IPS DF 4.7 (cell line): ENCODE measurements at regions not wholly inside any gene's neighbourhood (a gene's known extent, or its start where the extent isn't known, plus 50 kb on each side); places are given as distances from the start of the nearest gene placed in this dataset.

Experiments used
- DNase-seq: peaks from one replicate; pipeline ENCODE4 v3.0.0-alpha.2; 2013; ENCODE audit warnings: low spot score; ENCODE audit errors: extremely low read depth

DNA sequence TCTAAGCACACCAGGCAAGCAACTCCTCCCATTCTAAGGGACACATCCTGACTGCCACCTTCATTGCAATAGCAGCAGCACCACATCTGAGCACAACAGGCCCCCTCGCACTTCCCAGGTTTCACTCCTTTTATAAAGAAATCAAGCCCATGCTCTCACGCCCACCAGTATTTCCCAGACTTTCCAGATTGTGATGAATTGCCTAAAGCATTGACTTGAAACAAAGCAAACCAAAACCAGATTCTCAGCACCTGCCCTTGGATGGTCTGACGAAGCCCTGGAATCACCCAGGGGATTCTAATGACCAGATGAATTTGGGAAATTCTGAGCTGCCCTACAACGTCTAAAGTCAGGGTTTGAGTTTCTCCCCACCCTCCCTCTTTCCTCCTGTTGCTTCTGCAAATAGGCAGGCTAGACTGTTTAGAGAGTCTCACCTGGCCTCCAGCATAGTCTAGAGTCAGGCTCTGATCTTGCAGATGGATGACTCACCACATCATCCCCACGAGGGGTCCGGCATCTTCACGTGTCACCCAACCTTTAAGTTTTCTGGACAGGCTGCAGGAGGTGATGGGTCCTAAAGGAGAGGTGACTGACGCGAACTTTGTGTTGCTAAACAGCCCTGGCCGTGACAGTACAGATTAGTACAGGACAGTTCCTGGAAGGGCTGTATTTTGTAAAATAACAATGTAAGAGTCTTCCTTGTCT, 198.0 kb downstream of the SKIDA1 start:
- no peak for DNase-seq

DNA sequence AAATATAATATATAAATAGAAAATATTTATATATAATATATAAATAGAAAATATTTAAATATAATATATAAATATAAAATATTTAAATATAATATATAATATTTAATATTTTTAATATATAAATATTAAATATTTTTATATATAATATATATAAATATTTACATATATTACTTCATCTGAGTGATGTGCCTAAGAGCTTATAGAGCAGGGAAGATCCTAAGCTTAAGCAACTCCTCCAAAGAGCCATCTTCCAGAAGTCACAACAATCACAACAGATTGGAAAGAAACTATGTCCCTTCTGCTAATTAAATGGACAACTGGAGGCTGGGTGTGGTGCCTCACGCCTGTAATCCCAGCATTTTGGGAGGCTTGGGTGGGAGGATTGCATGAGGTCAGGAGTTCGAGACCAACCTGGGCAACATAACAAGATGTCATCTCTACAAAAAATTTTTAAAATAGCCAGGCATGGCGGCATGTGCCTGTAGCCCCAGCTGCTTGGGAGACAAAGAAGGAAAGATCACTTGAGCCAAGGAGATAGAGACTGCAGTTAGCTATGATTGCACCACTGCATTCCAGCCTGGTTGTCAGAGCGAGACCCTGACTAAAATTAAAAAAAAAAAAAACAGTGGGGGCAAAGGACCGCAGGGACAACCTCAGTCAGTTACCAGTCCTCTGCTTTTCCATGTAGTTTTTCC, 198.7 kb downstream of the SKIDA1 start:
- DNase-seq, result no peak

DNA sequence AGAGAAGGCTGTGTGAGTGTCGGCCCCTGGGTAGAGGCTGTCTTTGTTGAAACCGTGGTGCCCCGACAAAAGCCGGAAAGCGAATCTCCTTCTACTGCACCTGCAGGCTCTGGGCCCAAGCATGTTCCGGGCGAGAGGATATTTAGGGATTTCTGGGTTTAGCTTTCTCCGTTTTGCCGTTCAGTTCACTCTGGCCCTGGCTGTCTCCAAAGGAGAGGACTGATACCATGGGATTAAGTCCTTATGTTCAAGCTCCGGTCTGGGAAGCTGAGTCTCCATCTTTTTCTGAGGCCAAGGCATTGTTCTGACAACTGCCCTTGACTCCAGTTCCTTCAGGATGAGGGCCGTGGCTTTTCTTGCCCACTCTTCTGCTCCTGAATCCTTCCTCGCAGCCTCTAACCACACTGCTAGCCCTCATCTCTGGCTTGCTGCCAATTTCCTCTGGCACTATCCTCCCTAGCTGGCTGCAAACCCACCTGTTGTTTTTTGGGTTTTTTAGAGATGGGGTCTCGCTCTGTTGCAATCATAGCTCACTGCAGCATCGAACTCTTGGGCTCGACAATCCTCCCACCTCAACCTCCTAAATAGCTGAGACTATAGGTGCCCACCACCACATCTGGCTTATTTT, 206.8 kb downstream of the SKIDA1 start:
- DNase-seq, result no peak

DNA sequence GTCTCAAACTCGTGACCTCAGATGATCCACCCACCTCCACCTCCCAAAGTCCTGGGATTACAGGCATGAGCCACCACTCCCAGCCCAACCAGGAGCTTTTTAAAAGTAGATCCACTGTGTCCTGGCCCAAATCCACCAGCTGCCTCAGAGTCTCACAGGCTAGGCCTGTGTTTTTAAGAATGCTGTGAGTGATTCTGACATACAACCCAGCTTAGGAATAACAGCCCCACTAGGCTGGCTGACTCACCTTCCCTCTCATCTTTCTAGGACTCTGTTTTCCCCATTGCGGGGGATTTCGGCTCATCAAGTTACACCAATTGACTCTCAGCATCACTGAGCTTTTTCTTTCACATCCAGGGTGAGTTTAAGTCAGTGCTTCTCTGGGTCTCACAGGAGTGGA, 207.6 kb downstream of the SKIDA1 start:
- DNase-seq, result no peak

DNA sequence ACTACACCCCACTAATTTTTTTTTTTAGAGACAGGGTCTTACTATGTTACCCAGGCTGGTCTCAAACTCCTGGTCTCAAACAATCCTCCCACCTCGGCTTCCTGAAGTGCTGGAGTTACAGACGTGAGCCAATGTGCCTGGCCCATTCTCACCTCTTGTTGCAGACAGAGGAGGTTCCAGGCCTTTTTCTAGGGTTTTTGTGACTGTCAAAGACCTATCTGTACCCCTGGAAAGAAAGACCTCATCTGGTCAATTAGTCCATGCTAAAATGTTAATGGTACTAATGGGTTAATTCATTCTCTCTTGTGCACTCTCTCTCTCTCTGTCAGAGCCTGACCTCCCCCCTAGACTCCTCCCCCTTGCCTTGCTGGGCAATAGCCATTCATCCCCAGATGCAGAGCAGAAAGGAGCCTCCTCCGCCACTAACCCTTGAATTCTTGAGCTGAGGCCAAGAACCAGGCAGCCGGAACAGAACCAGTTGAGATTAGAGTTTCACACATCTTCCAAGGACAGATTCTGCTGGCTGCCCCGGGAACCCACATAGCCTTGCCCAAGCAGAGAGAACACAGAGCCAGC, 209.7 kb downstream of the SKIDA1 start:
- DNase-seq, result no peak

DNA sequence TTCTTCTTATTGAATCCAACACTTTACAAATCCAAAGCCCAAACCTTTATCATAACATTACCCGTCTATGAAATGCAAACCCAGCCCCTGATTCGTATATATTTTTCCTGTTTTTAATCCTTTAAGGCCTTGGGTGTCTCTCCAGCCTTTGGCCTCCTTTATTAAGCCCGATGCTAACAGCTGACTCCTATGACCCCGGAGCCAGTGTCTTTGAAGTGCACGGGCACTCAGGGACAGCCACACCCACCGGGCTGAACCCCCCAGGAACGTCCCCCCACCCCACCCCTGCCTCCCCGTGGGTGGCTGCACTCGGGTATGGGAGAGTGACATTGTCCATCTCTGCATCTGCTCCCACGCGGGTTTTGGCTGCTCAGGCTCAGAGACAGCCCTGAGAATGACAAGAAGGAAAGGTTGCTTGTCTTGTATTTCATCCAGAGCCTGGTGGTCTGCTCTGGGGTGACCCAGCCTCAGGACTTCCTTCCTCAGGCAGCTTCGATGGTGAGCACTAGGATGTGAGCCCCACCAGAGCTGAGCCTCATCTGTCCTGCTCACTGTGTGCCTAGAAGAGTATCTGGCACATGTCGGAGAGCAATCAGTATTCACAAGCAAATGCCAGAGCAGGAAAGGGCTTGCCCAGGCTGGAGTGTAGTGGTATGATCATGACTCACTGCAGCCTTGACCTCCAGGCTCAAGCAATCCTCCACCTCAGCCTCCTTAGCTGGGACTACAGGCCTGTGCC, 210.4 kb downstream of the SKIDA1 start:
- DNase-seq, result no peak

DNA sequence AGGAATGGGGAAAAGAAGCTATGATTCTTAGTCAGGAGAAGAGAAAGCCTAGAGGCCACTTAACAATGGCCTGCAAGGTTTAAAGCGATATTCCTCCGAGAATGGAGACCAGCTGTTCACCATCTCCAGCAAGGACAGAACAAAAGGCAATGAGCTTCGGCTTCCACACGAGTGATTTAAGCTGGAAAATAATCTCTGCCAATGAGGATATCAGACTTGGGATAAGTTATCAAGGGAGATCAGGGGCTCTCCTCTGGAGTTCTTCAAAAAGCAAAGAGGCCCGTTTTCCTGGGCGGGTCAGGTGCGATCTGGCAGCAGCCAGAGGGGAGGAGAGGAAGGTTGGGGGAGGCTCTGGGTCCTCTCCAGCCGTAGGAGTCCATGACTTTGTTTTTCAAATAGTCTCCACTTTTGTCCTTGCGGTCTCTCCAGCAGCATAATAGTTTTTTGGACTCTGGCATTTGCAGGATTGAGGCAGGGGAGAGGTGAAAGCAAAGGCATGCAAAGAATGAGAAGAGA, 211.3 kb downstream of the SKIDA1 start:
- no peak for DNase-seq

DNA sequence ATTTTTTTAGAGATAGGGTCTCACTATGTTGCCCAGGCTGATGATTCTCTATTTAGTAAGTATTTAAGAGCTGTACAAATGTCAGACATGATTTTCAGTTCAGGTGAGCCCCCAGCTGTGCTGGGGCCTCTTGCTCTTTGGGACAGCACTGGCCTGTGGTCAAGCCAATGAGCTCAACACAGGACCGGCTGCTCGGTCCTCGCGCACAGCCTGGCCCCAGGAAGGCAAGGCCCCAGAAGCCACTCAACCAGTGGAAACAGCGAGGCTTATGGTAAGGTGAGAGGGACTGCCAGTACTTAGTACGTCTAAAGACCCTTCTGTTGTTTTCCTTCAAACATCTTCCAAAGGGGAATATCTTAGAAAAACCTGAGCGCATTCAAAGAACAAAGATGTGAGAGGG, 211.8 kb downstream of the SKIDA1 start:
- DNase-seq, result no peak

DNA sequence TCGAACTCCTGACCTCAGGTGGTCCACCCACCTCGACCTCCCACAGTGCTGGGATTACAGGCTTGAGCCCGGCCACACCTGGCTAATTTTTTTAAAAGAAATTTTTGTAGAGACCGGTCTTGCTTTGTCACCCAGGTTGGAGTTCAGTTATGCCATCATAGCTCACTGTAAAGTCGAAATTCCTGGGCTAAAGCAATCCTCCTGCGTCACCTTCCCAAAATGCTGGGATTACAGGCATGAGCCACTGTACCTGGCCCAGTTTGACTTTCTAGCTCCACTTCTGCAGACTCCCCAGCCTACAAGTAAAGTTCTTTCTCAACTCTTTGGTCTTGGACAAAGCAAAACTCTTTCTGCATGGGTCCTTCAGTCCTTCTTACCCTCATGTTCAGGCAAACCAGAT, 214.1 kb downstream of the SKIDA1 start:
- no peak for DNase-seq

DNA sequence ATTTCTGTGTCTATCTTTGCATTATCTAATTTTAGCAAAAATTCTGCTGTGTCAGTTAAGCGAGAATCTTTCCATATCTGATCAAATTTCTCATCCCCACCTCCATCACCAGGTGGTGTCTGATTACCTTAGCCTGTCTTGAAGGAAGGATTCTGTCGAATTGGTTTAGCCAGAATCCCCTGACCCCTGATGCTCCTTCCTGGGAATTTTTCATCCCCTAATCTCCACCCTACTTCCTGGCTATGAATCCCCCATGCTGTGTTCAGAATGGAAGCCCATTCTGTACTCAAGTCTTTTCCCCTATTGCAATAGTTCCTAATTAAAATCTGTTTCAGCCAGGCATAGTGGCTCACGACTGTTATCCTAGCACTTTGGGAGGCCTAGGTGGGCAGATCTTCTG, 216.1 kb downstream of the SKIDA1 start:
- no peak for DNase-seq

DNA sequence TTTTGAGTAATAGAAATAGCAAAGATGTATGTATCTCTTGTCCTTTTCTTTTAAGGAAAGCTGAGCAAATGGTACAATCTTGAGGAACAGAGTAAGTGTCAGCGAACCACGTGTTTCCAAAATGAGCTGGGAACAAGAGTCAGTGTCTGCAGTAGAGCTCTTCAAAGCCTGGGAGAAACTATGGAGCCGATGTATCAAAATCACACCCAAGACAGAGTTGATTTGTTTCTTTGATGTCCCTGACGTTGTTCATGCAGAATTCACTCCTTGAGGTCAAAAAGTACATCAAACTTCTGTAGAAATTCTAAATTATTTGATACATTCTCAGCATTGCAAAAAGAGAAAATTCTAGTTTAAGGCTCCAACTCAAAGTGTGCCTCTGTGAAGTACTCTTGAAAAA, 216.5 kb downstream of the SKIDA1 start:
- no peak for DNase-seq

DNA sequence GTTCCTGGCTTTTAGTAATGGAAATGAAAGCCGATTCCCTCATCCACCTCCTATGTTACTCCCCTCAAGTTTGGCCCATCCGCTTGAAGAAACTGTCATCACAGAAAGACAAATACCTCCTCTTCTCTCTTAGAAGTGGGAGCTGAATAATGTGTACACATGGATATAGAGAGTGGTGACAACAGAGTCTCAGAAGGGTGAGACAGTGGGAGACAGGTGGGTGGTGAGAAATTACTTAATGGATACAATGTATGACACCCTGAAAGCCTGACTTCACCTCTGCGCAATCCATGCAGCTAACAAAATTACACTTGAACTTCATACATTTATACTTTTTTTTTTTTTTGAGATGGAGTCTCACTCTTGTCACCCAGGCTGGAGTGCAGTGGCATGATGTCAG, 217.5 kb downstream of the SKIDA1 start:
- DNase-seq, result no peak

DNA sequence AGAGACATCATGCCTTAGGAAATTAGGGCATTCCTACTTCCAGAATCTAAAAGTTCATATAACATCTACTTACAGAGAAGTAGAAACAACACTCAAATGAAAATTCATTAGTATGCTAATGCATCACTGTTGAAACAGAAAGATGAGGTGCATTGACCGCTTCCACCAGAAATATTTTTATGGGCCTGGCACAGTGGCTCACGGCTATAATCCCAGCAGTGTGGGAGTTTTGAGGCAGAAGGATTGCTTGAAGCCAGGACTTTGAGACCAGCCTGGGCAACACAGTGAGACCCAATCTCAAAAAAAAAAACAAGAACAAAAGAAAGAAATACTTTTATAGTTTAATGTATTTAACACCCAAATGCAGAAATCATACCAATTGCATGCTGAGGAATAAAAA, 220.9 kb downstream of the SKIDA1 start:
- DNase-seq, result no peak

DNA sequence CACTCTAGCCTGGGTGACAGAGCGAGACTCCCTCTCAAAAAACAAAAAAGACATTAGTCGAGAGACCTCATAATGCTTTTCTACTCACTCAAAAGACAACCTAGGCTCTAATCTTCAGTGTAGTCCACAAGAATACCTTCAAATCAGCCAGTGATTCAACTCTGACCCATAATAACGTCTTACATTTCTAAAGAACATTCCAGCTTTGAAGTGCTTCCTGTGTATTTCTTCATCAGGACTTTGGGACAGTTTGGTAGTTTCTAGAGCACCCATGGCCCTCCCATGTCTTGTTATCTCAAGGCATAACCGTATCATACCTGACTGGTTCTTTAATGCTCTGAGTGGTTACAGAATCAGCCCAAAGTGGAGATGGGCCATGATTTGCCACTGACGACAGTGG, 221.3 kb downstream of the SKIDA1 start:
- no peak for DNase-seq

DNA sequence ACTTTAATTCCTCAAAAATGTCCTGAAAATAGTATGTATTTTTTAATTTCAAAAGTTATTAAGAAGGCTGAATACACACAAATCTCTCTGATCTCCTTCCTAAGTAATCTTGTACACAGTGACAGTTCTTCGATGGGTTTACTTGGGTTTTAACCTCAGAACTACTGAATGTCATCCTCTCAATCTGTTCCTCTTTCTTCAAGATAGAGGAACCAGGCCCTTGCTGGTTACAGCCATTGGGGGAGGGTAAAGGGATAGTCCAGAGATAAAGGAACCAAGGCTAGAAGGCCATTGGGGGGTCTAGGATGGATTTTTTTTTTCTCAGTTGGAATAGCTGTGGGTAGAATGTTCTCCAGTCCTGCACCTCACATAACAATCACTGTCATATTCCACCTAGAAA, 224.9 kb downstream of the SKIDA1 start:
- no peak for DNase-seq

DNA sequence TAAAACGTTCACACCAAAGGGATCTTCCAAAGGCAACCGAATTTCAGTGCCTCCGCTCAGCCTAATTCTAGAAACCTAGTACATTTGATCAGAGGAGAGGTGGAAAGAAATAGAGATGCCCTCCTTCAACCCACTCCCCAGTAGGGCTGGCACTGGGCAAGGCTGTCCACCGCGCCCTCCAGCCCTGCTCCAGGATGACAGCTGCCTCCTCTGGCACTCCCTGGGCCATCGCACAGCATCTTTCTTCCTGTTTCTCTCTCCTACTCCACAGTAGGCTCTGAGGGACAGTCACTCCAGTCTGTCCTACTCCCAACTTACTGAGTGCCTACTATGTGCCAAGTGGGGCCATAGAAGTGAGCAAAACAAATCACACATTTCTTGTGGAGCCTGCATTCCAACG, 226.2 kb downstream of the SKIDA1 start:
- no peak for DNase-seq

DNA sequence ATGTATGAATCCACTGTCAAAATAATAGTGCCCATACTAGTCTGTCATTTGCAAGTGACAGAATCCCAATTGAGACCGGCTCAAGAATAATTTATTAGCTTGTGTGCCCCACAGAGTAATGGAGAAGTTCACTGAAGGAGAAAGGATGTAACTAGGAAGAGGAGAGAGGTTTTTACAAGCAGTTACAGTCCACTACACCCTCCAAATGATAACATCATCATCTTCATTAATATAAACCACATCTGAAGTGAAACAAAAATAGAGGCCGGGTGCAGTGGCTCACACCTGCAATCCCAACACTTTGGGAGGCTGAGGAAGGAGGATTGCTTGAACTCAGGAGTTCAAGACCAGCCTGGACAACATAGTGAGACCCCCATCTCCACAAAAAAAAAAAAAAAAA, 226.8 kb downstream of the SKIDA1 start:
- no peak for DNase-seq

DNA sequence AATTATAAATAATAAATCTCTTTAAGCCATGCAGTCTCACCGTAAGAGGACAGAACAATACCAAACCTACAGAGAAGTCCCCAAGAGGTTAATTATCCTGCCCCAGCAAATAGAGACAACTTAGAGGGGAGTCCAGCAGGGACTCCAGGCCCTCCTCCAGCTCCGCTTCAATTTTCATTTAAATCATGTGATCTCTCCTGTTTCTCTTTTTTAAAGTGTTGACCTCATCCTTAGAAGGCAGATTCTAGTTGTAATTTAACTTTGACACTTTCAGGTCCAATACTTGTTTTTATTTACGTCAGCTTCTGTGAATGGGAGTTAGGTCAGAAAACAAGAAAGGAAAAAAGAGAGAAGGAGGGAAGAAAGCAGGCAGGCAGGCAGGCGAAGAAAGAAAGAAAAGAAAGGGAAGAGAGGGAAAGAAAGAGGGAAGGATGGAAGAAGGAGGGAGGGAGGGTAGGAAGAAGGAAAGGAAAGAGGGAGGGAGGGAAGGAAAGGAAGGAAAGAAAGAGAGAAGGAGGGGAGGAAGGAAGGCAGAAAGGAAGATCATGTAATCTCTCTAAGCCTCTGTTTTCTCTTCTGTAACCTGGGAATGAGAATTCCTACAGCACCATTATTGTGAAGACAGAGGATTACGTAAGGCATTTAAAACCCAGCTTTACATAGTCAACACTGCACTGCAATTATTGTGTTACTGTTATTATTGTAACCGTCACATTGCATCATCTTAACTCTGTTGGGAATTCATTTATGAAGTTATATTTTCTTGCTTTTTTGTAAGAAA, 227.7 kb downstream of the SKIDA1 start:
- DNase-seq, result no peak

DNA sequence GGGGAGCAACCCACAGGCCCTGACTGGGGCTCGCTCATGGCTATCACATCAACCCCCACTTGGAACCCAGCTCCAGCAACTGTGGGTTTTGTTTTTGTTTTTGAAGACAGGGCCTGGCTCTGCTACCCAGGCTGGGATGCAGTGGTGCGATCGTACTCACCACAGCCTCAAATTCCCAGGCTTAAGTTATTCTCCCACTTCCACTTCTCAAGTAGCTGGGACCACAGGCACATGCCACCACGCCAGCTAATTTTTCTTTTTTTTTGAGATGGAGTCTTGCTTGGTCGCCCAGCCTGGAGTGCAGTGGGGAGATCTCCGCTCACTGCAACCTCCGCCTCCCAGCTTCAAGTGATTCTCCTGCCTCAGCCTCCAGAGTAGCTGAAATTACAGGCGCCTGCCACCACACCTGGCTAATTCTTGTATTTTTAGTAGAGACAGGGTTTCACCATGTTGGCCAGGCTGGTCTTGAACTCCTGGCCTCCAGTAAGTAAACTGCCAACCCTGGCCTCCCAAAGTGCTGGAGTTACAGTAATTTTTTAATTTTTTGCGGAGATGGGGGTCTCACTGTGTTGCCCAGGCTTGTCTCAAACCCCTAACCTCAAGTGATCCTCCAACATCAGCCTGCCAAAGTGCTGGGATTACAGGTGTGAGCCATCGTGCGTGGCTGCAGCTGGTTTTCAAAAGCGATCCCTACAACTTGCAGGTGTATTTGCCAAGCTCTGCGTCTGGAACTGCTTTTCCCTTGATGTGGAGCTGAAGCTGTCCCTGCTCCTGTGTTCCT, 228.7 kb downstream of the SKIDA1 start:
- DNase-seq, result no peak
